ENCODE measurements at regions not wholly inside any gene's neighbourhood (a gene's known extent, or its start where the extent isn't known, plus 50 kb on each side); places are given as distances from the start of the nearest gene placed in this dataset.
A peak's percentile ranks its signal among the peaks of the same experiment; 100 is the strongest.

GRCh38 chr5:169423580-169424278, 122.8 kb upstream of the SLIT3 start:
- TF ChIP-seq CTCF (IDR thresholded peaks at IDR 0.05; ENCODE audit: low read depth, low read length, missing control alignments): no peak

DNA sequence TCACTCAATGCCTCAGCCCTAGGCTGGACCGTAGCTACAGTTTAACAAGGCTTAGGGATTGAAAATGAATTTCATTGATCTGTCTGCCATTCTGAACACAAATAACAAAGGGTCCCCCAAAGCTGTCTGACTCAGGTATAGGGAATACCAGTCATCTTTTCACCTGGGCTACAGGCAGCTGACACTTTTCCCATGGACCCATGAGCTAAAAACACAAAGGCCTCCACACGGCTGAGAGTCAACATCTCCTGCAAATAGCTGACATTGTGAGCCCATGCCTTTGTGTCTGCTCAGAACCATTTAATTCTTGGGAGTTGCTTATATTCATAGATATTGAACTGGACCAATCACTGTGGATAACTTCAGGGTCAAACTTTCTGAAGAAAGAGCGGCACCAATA, 121.1 kb upstream of the SLIT3 start:
- H3K4me3 ChIP-seq (ENCODE audit: low read depth, low read length): no peak overlapping the region
- in situ Hi-C loops (cut with HindIII; ENCODE audit: low sequenced_read_pairs): no loop called here
- TF ChIP-seq CTCF (IDR thresholded peaks at IDR 0.05; ENCODE audit: low read depth, low read length, missing control alignments): no peak
- no peak for DNase-seq (ENCODE audit: low read depth)

More at GRCh38 chr5:169423580-169424278, 122.8 kb upstream of the SLIT3 start:
- in situ Hi-C loops (cut with HindIII; ENCODE audit: low sequenced_read_pairs): no loop called here
- no peak overlapping the region for H3K4me3 ChIP-seq (ENCODE audit: low read depth, low read length)
- no peak for DNase-seq (ENCODE audit: low read depth)

DNA sequence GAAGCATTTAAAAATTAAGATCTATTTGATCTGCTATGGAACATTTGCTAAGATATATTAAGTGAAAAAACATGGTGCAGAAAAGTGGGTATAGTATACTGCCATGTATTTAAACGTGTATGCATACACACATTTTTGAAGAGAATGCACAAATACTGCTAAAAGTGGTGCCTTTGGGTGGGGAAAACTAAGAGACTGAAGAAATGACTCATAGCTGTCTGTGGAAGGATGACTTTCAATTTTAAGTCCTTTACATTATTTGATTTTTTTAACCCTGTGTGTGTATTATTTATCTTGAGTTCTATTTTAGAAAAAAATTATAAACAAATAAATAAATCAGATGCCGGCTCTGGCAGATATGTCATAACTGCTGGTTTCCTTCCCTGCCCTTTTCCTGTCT, 120.7 kb upstream of the SLIT3 start:
- TF ChIP-seq CTCF (IDR thresholded peaks at IDR 0.05; ENCODE audit: low read depth, low read length, missing control alignments): no peak

GRCh38 chr5:169417676-169418075, 116.7 kb upstream of the SLIT3 start:
- H3K4me3 ChIP-seq (ENCODE audit: low read depth, low read length): no peak overlapping the region
- no peak for DNase-seq (ENCODE audit: low read depth)
- in situ Hi-C loops (cut with HindIII; ENCODE audit: low sequenced_read_pairs): no loop called here
- TF ChIP-seq CTCF (IDR thresholded peaks at IDR 0.05; ENCODE audit: low read depth, low read length, missing control alignments): no peak

More for the DNA sequence above, 120.7 kb upstream of the SLIT3 start:
- H3K4me3 ChIP-seq (ENCODE audit: low read depth, low read length): no peak overlapping the region
- DNase-seq (ENCODE audit: low read depth): no peak
- in situ Hi-C loops (cut with HindIII; ENCODE audit: low sequenced_read_pairs): no loop called here

- TF ChIP-seq CTCF (IDR thresholded peaks at IDR 0.05; ENCODE audit: low read depth, low read length, missing control alignments): no peak
Measured at GRCh38 chr5:169416583-169417196, 115.8 kb upstream of the SLIT3 start.

GRCh38 chr5:169415948-169416347, 115.0 kb upstream of the SLIT3 start:
- no peak for TF ChIP-seq CTCF (IDR thresholded peaks at IDR 0.05; ENCODE audit: low read depth, low read length, missing control alignments)
- in situ Hi-C loops (cut with HindIII; ENCODE audit: low sequenced_read_pairs): no loop called here
- no peak overlapping the region for H3K4me3 ChIP-seq (ENCODE audit: low read depth, low read length)
- no peak for DNase-seq (ENCODE audit: low read depth)

More at GRCh38 chr5:169416583-169417196, 115.8 kb upstream of the SLIT3 start:
- H3K4me3 ChIP-seq (ENCODE audit: low read depth, low read length): no peak overlapping the region
- peak; percentile 46 for DNase-seq (ENCODE audit: low read depth)
- in situ Hi-C loops (cut with HindIII; ENCODE audit: low sequenced_read_pairs): no loop called here
